CD4-positive, alpha-beta T cell treated with Interleukin-17A for 4 hours (primary cell): ENCODE measurements at regions not wholly inside any gene's neighbourhood (a gene's known extent, or its start where the extent isn't known, plus 50 kb on each side); places are given as distances from the start of the nearest gene placed in this dataset.

Experiments used
- DNase-seq: peaks from one replicate; pipeline ENCODE4 v3.0.0-alpha.2; 2020; ENCODE audit warnings: mixed read lengths

DNA sequence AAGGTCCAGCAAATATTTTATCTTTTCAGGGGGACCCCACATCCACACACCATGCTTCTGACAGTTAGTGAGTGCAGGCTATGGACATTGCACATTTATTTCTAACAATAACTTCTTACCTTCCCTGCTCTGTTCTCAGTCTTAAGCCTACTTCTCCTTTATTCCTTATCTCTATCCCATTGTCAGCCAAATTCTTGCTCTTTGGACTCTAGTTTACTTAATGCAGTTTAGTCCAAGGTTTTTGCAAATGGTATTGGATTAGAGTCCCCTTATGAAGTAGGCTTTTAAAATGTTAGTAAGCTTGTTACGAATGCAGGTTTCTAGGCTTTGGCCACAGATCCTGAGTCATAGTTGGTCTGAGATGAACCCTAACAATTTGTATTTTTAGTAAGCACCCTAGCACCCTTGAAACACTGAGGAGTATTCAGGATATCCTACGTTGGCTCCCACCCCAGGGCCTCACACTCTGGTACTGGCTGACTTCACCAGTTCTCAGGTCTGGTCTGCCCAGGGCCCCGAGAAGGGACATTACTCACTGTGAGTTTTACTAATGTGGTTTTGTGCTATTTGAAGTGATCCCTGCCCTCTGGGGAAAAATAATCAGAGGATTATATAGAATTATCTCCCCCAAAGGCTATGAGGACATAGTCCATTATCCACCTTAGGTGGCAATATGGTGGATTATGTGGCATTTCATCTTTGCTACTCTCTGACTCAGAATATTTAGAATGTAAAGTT is 239.5 kb downstream of the TGFB2 start:
- DNase-seq, result no peak

DNA sequence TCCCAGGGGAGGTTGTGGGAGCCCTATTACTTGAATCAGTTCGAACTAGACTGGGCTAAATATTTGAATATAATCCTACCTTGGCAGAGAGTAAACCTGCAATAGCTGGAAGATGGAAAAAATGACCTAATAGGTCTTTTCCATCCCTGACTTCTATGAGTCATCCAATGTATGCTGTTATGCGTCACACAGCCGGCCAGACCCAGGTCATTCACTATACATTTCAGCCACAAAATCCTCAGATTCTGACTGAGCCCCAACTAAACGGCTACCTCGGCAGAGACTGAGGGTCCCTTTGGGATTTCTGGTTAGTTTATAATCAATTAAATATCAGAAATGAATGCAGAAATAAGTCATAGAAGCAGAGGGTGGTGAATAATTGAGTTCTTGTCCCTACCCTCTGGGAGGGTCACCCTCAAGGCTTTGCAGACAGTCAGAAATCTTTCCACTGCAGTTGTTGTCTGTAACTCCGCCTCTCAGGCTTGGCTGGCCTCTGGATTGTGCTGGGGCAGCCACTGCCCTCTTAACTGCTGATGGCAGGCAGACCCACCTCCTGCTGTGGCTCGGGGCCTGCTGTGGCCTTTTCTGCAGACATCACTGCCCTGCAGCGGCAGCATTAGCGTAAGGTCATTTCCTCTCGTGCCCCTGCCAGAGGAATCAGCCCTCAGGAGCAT is 240.5 kb downstream of the TGFB2 start:
- DNase-seq, result no peak

DNA sequence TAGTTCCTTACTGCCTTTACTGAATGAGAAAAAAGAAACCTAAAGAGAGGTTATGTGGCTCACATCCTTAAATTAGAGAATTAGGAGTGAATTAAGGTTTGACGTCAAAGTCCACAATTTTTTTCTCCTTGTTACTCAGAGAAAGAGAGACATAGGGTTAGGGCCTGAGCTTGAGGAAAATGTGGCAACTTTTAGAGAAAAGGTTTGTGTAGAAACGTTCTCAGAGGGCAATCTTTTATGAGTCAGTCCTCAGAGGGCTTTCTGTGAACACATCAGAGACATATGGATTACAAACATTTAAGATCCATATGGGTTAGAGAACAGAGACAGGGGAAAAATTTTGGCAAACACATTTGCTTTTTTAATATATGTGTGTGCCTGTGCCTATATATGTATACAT is 242.8 kb downstream of the TGFB2 start:
- DNase-seq, result no peak

DNA sequence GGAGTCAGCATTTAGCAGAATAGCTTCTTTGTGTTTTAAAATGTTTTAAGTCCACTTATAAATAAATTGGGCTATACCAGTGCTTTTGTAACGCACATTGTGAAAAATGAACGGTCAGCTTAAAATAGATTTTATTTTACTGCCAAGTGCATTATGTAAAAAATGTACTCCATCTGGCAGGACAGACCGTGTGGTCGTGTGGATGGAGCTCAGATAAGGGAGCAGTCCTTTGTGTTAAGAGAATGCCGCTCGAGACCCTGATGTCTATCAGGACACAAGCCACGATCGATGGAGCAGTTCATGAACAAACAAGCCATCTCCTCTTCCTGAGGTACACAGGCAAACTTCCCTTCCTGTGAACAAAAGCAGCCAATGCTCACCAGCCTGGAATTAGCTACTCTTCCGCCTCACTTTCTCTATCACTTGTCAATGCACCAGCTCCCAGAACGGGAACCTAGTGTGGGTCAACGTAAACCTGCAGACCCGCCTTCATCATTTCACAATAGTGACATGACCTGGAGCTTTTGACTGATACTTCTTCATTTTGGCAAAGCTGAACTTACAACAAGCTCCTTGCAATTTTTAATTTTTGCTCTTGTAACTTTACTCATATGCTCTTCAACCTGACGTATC is 243.5 kb downstream of the TGFB2 start:
- no peak for DNase-seq

DNA sequence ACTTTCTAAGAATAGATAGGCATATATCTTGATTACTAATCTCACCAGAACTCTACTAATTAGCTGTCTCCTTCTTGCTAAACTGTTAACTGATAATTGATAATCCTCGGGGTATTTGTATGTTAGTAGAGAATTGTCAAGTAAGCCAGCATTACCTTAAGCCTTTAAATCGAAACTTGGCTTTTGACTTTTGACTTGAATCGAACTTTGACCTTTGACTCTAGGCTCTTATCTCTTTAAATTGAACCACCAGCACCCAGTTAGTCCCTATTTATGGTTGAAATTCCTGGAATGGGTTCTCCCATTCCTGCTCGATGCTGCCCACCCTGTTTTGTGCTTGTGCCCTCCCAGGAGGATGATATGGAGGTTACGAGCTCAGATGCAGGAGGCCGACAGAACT is 244.4 kb downstream of the TGFB2 start:
- no peak for DNase-seq

DNA sequence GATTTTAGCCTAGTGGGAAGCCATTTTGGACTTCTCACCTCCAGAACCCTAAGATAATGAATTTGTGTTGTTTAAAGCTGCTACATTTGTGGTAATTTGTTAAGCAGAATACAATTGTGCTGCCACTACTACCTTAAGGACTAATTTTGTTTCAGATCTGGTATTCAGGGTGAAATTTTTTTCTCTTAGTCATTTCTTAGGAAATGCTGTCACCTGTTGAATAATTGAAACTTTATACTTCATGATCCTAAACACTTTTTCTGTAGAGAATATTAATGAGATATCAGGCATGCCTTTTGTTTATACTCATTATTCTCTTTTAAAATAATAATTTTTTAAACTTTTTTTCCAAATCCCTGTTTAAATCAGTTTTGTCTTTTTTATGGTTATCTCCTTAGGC is 246.8 kb downstream of the TGFB2 start:
- DNase-seq, result no peak

DNA sequence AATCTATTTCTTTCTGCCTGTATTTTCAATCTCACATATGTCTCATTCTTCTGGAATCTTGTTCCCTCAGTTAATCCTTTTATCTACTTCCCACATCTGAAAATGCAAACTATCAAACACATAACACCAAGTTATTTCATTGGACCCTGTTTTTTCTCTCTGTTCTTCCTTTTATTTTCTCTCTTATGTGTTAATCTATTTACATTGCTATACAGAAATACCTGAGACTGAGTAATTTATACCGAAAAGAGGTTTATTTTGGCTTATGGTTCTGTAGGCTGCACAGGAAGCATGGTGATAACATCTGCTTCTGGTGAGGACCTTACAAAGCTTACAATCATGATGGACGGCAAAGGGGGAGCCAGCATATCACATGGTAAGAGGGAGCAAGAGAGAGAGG is 247.6 kb downstream of the TGFB2 start:
- DNase-seq, result no peak

DNA sequence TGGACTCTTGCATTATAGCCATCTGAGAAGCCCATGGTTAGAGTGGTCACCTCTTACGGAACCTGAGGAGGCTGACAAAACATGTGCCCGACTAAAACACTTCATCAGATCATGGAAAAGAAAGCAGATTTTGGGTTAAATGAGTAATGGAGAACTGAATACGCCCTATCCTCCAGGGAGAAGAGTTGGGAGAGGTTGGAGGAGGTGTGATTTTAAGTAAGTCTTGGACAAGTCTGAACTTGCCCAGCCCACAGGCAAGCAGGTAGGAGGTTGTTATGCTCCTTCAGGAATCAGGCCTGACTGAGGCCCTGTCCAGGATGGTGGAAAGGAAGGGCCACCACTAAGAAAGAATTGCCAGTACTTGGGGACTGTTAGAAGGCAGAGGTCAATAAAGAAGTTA is 255.8 kb downstream of the TGFB2 start:
- DNase-seq, result no peak

DNA sequence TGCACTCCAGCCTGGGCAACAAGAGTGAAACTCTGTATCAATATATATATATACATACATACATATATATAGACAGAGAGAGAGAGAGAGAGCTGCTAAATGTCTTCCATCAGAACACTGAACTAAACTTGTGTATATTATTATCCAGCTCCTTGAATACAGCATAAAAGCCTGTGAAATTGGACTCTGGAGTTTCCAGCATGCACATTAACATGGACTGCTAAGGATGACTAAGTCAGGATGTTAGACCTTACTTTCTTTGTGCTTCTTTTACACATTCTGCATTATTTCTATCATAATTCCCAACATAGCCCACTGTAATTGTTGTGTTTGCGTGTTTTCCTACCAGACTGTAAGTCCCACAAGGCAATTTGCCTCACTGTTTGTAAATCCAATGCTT is 259.1 kb downstream of the TGFB2 start:
- no peak for DNase-seq

DNA sequence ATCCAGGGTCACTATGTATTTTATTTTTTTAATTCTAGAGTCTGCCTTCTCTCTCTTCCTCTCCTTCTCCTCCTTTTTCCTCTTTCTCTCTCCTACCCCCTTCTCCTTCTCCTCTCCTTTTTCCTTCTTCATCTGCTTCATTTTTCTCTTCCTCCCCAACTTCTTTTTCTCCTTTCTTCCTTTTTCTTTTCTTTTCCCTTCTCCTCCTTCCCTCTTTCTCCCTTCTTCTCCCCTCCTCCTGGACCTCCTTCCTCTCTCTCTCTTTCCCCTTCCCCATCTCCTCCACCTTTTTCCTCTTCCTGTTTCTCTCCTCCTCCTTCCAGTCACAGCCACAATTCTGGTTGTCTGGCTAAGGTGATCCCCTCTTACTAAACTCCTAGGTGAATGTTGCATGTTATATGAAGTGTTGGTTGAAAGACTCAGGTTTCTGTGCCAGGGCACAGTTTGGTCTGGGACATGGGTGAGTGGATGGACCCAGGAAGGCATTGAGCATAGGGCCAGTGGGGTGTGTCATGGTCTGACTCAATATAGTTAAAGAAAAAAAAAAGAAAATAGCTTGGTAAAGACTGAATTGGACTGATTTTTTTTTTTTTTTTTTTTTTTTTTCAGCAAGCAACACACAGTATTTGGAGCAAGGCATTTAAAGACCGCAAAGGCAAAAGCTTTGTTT is 266.9 kb downstream of the TGFB2 start:
- no peak for DNase-seq

DNA sequence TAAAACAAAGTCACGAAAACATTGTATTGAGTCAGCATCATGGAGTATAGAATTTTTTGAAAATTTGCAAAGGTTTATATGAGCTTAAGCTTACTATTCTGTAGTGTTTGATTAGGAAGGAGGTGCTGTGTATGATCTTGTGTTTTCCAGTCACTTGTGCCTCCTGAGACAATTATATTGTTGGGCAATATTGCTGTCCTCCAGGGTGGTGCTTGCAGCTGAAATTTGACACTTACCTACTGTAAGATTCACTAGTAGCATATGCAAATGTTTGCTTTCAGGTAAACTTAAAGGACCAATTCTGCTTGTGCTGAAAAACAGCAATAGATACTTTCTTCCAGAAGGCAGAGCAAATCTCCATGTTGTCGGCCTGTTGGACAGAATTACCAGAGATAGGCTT is 268.0 kb downstream of the TGFB2 start:
- DNase-seq, result no peak

DNA sequence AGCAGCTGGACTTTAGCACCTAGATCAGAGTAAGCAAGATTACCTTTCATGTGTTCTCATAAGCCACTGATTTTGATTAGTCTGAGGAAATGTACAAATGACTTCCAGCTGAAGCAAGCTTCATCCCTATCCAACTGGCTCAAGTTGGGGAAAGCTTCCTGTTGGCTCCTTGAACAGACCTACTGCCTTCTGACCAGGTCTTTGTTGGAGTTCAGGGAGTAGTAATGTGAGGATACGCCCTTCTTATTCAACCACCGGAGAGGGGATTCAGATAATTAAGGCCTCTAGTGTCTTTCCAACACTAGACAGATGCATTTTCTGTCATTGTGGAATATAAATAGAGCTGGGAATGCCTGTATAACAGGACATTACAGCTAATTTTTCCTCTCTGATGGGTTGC is 268.9 kb downstream of the TGFB2 start:
- no peak for DNase-seq

DNA sequence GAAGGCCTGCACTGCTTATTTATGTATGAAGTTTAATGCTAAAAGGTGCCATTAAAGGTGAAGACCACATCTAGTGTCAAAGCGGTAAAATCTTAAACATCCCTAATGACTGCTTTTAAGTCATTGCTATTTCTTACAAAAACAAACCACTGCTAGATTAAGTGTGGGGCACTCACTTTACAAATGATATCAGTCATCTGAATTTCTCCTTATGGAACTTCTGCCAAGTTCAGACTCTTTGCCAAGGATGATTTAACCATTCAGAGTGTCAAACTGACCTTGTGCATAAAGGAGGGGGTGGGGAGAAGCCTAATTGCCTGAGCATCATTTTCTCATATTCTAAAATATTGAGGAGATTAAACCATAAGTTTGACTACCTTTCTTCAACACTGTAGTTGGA is 271.5 kb downstream of the TGFB2 start:
- DNase-seq, result no peak

DNA sequence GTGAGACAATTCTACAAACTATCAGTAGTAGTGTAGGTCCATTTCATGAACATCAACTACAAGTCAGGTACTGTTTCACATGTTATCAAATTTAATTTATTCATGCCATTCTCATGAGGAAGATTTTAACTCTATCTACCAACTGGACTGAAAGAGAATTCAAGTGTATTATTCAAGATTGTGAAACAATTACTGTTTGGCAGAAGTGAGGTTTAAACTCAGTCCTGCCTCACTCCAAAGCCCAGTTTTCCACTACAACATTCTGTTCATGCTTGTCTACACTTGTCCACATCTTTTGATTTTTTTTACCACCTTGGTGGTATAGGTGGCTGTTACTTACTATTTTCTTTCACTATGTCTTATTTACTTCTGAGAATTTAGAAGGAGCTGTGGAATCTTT is 272.9 kb downstream of the TGFB2 start:
- DNase-seq, result no peak

DNA sequence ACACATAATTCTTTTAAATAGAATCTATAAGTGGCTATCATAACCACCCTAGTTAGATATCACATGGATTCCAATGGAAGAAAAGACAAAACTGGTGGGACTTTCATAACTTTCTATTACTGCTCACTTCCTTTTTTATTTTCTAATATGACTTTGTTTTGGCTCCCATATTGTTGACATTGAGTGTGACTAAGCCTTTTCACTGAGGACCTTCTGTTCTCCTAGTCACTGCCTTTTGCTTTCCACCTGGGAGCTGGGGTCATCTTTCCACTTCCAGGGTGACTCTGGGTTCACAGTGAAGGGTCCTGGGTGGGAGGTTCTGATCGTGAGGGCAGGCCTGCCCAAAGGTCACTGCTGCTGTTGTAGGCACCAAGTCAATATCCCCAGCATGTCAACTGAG is 275.8 kb downstream of the TGFB2 start:
- DNase-seq, result no peak

DNA sequence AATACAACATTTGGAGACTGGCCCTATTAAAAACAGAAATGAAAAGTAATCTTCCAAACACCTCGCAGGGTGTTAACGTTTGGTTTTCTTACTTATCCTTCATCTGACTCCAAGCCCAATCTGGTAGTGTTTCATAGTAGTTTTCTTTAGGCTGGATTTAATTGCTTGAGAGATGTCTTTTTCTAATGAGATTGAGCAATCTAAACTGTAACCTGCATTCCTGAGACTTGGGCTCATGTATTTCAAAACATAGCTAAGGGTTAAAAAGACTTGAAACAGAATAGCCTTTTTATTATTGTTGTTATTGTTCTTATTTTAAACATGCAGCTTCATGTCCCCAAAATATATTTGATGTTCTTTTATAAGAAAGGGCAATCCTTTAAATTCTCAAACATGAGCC is 278.9 kb downstream of the TGFB2 start:
- DNase-seq, result no peak

DNA sequence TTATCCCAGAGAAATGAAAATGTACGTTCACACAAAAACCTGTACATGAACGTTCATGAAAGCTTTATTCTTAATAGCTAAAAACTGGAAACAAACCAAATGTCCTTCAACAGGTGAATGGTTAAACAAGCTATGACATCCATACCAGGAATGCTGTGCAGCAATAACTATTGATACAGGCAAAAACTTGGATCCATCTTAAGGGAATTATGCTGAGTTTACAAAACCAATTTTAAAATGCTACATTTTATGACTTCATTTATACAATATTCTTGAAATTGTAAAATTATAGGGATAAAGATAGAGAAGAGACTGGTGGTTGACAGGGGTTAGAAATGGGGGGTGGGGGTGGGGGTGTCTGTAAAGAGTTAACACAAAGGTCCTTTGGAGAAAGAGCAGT is 280.3 kb downstream of the TGFB2 start:
- no peak for DNase-seq

DNA sequence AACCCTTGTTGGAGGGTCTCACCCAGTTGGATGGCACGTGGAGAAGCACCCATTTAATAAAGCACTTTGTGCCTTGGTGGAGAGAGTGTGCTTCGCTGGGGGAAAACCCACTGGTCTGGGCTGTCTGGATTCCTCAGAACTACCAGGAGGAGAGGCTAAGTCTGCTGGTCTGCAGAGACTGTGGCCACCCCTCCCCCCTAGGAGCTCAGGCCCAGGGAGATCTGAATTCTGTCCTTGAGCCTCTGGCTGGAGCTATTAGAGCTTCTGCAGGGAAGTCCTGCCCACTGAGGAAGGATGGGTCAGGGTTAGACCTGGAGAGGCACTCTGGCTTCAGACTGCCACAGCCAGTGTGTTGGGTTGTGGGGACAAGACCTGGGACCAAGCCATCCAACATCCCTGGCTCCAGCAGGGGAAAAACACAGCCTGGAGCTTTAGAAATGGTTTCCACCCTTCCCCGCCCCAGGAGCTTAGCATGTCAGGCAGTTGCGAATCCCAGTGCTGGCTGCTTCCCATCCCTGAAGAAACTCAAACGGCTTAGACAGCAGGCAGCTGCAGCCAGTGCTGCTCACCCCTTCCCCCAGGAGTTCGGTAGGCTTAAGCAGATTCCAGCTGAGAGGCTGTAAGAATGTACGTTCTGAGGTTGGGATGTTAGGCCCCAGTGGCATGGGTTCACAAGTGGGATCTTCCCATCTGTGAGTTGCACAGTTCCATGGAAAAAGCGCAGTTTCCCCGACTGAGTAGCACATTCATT is 288.3 kb downstream of the TGFB2 start:
- DNase-seq, result no peak

DNA sequence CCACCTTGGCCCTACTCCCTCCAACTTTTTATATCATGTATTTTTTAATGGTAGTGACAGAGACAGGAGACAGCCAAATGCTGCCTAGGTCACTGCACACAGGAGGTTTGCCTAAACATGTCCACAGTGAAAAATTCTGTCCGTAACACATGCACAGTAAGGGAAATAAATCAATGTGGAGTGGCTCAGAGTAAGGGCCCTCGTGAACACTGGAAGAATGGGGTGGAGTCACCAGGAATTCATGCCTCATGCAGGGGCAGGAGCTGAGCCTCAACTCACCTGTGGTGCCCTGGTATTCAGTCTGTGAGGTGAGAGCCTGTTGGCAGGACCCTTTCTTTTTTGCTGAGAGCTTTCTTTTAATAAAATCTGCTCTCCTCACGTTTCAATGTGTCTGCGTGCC is 289.1 kb downstream of the TGFB2 start:
- no peak for DNase-seq

DNA sequence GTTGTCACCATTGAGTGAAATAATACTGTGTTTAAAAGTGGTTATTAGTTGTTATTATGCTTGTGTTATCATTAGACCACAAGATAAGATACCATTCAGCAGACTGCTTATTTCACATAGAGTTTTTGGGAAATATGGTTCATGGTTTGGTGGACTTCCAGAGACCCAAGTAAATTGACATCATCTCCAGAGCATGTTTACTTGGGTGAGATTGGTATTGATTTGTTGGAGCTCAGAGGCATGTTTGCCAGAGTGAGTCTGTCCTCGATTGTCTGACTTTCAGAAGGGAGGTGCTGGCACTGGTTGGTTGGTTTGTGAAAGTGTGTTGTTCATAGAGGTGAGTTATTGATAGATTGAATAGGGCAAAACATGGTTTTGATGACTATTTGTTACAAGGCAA is 291.4 kb downstream of the TGFB2 start:
- DNase-seq, result no peak

DNA sequence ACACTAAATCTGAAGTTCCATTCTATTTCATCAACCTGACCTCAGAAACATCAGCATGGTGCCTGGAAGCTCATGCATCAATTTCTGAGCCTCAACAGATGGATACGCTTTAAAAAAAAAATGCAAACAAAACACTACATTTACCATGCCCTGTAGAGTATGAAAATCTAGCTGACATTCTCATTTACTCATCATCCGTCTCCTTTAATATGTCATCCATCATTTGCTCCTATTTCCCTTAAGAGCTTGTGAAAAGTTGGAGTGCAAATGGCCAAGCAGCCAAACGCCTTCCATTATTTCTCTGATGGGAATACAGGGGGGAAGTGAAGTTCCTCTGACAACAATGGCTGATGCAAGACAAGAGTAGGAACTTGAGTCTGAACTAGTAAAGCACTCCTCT is 295.0 kb downstream of the TGFB2 start:
- no peak for DNase-seq

DNA sequence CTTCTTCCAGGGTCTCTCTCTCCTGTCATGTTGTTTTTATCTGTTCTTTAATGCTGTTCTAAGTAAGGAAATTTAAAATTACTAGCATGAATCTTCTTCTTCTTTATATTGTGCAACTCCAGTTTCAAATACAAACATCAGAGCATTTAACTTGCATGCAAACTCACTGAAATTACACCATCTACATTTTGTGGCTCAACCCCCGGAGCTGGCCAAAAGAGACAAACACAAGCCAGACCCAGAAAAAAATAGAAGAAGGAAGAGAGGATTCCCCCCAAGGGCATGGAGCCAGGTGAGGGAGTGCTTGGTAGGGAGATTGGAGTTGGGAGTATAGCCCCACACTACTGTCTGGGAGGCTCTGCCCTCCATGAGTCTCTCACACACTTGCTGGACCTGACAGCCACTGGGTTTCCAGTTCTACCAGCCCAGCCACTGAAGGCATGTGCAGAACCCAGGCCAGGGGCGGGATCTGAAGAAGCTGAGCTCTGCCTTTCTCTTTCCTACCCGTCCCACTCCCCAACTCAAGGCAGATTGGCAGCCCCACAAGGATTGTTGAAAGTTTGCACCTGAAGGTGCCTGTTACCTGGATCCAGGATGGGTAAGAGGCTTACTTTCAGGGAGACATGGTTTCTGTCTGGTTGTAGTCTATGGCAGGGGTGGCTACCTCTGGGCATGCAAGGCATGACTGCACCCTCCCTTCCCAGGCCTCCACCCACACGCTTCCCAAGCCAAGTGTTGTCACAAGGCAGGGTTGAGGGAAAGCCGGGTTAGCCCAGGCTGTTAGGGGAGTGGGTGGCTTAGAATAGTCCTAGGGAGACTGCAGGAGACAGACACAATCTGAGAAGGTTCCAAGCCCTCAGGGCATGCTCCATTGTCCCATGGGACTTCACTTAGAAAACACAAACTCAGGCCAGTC is 297.2 kb downstream of the TGFB2 start:
- DNase-seq, result no peak
